RPMI7951 (cell line): ENCODE measurements at regions not wholly inside any gene's neighbourhood (a gene's known extent, or its start where the extent isn't known, plus 50 kb on each side); places are given as distances from the start of the nearest gene placed in this dataset.

Experiments used
- DNase-seq: peaks from one replicate; pipeline ENCODE4 v3.0.0-alpha.2; 2012; ENCODE audit warnings: low read depth

DNA sequence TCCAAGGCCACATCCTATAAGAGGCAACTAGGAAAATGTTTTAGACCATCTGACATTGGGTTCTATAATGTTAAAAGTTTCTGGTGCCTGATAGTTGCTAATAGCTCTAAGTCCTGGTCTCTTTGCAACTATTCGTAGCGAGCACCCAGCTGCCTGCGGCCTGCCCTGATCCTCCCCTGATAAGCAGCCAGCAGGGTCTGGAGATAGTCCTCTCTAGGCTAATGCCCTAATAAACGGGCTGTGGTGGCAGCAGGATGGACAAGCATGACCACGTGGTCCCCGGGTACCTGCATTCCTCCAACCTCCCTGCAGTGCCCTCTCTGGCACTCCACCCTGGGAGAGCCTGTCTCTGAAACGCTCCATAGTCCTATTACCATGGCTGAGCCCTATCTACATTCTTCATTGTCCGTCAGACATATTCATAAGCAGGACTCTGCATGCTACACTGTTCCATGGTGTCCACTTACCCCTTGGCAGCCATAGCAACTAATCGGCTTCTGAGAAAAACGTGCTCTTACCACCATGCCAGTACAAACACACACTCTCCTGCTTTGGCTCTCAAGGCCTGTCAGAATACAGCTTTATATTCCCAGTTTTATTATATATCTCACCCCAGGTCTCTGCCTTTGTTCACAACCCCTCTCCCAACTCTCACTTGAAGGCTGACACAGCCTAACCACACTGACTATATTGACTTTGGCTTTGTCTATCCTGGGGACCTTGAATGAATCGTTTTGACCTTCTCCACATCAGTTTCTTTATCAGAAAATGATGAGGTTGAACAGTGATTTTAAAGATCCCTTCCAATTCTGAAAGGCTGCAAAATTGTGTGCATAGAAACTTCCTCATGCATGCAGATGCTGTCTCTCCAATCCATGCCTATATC is 49.9 kb upstream of the DAPK1 start:
- DNase-seq = no peak
